Epithelial cell of esophagus (primary cell): ENCODE measurements at regions not wholly inside any gene's neighbourhood (a gene's known extent, or its start where the extent isn't known, plus 50 kb on each side); places are given as distances from the start of the nearest gene placed in this dataset.

ENCODE experiments used
- DNase-seq: peaks from one replicate; pipeline ENCODE4 v3.0.0; 2010; ENCODE audit warnings: low read depth
- H3K4me3 ChIP-seq: 2 replicates; pipeline ENCODE4 v1.5.1; 2011; ENCODE audit warnings: mild to moderate bottlenecking, low read length, control low read depth
- TF ChIP-seq, protein P1 (sequence below): IDR thresholded peaks from 2 replicates; pipeline ENCODE4 v1.5.1; 2011; ENCODE audit warnings: low read depth, mild to moderate bottlenecking, low read length, control low read depth, inconsistent platforms; ENCODE audit not compliant: insufficient read depth; ENCODE audit errors: missing control alignments

DNA sequence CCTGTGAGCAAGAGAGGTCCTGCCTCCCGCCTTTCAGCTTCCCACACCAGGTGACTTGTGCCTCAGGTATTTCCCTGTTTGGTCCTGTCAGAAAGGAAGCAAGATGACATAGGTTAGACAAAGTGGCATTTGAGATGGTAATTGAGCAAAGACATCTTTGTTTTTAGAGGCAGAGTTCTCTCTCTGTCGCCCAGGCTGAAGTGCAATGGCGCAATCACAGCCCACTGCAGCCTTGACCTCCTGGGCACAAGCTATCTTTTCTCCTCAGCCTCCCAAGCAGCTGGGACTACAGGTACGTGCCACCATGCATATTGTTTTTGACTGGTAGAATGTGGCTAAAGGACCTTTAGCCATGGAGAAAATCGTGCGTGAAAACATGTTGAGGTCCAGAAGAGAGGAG lies 339.1 kb downstream of the FGF9 start:
- no peak overlapping the region for H3K4me3 ChIP-seq
- TF ChIP-seq, protein P1, sequence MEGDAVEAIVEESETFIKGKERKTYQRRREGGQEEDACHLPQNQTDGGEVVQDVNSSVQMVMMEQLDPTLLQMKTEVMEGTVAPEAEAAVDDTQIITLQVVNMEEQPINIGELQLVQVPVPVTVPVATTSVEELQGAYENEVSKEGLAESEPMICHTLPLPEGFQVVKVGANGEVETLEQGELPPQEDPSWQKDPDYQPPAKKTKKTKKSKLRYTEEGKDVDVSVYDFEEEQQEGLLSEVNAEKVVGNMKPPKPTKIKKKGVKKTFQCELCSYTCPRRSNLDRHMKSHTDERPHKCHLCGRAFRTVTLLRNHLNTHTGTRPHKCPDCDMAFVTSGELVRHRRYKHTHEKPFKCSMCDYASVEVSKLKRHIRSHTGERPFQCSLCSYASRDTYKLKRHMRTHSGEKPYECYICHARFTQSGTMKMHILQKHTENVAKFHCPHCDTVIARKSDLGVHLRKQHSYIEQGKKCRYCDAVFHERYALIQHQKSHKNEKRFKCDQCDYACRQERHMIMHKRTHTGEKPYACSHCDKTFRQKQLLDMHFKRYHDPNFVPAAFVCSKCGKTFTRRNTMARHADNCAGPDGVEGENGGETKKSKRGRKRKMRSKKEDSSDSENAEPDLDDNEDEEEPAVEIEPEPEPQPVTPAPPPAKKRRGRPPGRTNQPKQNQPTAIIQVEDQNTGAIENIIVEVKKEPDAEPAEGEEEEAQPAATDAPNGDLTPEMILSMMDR: no peak
- DNase-seq: no peak

DNA sequence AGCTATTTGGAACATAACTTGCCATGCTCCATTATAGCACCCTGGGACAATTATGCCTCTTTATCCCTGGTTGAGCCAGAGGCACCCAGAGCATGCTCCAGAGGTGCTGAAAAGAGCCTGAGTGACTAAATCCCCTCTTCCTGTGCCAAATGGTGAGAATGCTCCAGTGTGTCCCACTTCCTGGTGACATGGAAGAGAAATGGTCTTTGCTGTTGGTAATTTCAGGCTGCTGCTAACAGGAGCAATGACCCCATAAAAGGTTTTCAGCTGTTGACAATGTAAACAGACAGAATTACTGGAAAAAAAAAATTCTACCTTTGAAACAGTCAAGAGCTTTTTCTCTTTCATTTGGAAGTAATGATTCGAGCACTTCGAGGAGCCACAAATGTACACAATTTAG lies 341.8 kb downstream of the FGF9 start:
- TF ChIP-seq, protein P1: no peak
- no peak overlapping the region for H3K4me3 ChIP-seq
- DNase-seq: no peak

GRCh38 chr13:22014469-22014868 lies 343.6 kb downstream of the FGF9 start:
- H3K4me3 ChIP-seq: no peak overlapping the region
- TF ChIP-seq, protein P1: no peak
- peak; percentile 29 for DNase-seq

GRCh38 chr13:22017226-22017625 lies 346.4 kb downstream of the FGF9 start:
- H3K4me3 ChIP-seq: no peak overlapping the region
- TF ChIP-seq, protein P1: no peak

DNA sequence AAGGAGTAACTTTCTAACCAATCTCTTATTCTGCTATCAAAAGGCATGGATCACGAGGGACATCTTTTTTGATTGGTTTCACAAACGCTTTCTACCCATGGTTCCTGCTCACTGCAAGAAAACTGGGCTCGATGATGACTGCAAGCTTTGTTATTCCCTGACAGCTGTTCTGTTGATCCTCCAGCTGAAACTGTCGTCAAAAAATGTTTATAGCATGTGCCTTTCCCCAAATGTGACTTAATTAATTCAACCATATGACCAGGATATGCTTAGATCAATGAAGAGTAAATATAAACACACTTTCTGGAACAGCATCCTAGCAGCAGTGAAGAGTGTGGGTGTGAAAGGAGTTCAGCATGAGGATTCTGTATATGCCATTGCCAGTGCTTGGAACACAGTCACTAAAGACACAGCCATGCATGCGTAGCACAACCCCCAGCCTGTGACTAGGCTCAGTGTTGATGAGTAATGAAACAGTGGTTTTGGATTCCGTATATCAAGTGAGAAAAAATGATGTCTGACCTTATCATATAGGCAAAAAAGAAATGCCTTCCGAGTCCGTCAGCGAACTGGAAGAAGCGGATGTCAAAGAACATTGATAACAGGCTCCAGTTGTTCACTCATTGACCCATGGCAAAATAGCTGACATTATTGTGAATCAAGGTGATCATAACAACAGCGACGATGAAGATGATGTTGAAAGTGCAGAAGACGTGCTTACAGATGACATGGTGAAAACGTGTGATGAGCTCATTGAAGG lies 347.4 kb downstream of the FGF9 start:
- DNase-seq: no peak
- H3K4me3 ChIP-seq: no peak overlapping the region
- TF ChIP-seq, protein P1: no peak

More at GRCh38 chr13:22017226-22017625, 346.4 kb downstream of the FGF9 start:
- no peak for DNase-seq

GRCh38 chr13:22018836-22019210 lies 347.9 kb downstream of the FGF9 start:
- H3K4me3 ChIP-seq: no peak overlapping the region
- TF ChIP-seq, protein P1: no peak
- DNase-seq: no peak
